Inflammatory macrophage (primary cell): ENCODE measurements at regions not wholly inside any gene's neighbourhood (a gene's known extent, or its start where the extent isn't known, plus 50 kb on each side); places are given as distances from the start of the nearest gene placed in this dataset.
"Not testable (repeated sequence)": the region's sequence is repeated elsewhere in the genome, so short reads cannot be mapped to it uniquely, and the experiment has no call there.

Experiments
- DNase-seq, 2 donors: peaks; one replicate each; pipeline ENCODE4 v3.0.0-alpha.2; 2020 to 2022

DNA sequence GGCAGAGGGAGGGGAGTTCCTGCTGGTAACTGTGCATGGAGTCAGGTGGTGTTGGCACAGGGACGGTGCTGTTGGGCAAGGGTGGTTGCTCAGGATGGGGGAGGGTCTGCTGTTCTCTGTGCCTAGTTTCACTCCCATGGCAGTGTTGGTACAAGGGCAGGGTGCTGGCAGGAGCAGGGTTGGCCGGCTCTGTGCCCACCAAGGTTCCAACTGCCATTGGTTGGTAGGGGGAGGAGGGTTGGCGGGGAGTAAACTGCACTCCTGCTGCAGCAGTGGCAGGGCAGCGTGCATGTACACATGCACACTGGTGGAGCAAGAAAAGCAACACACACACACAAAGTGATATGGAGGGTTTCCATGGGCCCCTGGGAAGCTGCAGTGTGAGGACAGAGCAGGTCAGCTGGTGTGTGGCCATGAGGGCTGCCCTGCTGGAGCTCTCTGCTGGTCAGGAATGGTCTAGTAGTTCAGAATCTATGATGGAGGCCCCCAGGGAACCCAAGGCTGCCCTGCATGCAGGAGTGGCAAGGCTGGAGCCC, 269.9 kb upstream of the MGAT4C start:
- no peak for DNase-seq

DNA sequence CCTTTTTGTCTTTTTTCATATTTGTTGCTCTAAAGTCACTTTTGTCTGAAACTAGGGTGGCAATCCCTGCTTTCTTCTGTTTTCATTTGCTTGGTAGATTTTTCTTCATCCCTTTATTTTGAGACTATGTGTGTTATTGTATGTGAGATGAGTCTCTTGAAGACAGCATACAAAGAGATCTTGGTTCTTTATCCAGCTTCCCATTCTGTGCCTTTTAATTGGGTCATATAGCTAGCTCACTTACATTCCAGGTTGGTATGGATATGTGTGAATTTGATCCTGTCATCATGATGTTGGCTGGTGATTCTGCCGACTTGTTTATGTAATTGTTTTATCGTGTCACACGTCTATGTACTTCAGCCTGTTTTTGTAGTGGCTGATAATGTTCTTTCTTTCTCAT, 267.7 kb upstream of the MGAT4C start:
- no peak for DNase-seq

DNA sequence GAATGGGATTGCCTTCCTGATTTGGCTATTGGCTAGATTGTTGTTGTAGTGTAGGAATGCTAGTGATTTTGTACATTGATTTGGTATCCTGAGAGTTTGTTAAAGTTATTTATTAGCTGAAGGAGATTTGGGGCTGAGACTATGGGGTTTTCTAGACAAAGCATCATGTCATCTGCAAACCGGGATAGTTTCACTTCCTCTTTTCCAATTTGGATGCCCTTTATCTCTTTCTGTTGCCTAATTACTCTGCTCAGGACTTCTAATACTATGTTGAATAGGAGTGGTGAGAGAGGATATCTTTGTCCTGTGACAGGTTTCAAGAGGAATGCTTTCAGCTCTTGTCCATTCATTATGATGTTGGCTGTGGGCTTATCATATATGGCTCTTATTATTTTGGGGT, 265.7 kb upstream of the MGAT4C start:
- DNase-seq = no peak

DNA sequence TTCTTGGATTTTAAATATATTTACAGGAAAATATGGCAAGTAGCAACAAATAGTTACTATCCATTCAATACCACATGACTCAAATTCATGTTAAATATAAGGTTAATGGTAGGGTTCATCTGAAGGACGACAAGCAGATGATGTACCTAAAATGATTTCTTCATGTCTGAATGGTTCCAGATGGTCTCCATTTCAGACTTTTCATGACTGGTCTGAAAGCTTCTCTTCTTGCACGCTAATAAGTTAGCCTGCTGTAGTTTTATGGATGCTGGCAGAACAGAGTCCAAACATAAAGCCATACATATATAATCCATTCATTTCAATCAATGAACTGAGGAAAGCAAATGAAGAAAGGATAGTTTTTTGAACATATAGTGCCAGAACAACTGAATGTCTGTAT, 257.0 kb upstream of the MGAT4C start:
- no peak for DNase-seq

DNA sequence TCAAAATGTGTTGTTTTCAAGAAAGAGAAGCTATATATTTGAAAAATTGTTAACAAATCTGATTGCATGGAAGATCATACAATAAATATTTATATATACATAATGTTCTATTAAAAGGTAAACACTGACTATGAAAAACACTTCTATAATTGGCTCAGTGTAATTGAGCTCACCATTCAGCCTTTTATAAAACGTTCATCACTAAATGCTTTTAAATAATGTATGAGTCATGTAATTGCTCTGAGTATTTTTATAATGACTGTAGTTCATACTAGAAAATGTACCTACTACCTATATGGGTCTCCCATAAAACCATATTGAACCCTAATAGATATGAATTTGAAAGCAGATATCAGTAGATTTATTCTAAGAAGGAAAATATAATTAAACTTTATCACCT, 240.4 kb upstream of the MGAT4C start:
- no peak for DNase-seq

DNA sequence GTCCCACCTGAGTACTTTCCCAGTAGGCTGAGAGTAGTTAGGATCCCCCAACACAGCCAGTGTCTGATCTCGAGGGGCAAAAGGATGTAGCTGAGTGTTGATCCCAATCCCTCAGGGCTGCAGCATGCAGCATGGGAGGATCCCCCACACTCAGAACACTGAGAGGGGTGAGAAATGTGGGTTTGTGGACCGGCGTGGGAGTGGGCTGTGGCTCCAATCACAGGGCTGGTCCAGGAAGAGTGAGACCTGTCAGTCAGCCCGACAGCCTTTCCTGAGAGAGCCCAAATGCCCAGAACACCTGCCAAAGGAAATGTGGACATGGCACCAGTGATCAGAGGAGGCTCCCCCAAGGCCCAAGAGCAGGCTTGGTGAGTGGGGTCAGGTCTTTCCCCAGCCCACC, 228.3 kb upstream of the MGAT4C start:
- DNase-seq = no peak

DNA sequence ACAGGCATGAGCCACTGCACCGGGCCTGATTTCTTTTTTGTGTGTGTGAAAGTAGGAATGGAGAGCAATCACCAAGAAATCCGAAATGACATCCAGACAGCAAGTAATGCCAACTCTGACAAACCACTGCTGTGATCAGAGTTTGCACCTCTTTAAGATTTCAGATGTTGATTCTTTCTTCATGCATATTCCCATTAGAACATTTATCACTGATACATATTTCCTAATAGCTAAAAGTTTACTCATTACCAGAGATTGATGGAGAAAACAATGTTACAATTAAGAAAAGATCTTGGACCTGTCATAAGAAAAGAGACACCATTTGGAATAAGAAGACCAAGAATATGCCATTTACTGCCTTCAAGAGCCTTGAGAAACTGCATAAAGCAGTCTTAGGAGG, 217.0 kb upstream of the MGAT4C start:
- no peak for DNase-seq

DNA sequence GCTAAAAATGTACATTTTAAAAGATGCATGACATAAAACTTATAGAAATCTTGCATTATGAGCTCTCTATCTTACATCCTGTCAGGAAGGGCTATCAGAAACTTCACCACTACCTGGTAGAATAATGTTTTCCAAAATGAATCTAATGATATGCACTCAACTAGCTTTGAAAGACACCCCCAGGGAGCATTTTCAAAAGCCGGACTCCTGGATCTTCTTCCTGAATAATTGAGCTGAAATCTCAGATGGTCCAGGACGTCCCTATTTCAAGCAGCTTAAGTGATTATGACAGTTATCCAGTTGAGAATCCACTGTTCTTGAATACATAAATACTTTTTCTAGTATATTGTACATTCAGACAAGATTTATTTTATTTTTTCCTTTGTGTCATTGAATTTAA, 200.6 kb upstream of the MGAT4C start:
- no peak for DNase-seq

DNA sequence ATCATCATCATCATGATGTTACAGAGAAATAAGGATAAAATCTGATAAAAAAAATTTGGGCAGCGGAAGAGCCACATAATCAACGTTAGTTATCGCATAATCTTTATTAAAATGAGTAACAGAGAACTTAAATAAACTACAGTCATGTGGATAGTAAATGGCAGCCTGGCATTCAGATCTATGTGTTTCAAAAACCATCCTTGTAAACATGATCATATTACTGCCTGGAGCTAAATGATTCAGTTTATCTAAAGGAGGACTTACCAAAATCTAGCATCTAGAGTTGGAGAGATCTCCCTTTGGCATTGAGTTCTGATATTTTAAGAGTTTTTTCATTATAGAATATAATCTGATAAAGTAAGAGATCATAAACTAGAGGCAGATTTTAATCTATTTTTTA, 200.1 kb upstream of the MGAT4C start:
- DNase-seq = no peak

DNA sequence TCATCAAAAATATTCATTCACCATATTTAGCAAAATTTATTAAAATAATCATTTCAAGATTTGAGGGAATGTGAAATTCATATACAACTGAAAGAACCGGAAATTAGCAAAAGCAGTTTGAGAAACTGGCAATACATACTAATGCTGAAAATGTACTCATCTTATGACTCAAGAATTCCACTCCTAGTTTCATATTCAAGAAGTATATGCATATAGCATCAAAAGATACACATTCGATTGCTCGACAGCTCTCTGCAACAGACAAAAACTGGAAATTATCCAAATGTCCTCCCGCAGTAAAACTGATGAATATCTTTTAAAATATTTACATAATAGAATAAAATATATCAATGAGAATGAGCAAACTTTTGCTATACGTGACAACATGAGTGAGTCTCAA, 189.2 kb upstream of the MGAT4C start:
- DNase-seq = no peak

DNA sequence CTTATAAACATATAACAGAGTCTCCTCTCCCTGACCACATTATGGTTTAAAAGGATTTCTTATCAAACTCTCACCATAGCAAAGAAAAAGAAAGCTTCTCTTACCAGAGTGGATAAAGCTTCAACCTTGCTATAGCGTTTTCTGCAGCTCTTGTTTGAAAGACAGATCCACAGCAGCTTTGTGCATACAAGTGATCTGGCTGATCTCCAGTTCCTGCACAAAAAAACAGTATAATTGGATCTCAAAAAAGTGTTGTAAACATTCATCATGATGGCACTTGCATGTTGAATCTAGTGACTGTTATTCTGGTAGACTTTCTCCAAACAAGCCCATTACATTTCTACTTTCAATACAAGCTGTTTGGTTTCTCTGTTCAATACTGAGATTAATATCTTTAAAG, 178.9 kb upstream of the MGAT4C start:
- DNase-seq = no peak

DNA sequence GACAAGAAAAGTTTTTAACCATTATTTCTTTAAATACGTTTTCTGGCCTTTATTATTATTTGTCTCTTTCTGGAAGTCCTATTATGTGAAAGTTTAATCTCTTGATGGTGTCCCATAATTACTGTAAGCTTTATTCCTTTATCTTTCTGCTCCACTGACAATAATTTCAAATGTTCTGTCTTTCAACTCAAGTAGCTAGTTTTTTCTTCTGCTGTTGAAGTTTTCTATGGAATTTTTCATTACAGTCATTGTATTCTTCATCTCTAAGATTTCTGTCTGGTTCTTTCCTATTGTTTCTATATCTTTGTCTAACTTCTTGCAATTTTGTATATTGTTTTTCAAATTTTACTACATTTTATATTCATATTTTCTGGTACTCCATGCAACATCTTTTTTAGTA, 173.6 kb upstream of the MGAT4C start:
- no peak for DNase-seq

DNA sequence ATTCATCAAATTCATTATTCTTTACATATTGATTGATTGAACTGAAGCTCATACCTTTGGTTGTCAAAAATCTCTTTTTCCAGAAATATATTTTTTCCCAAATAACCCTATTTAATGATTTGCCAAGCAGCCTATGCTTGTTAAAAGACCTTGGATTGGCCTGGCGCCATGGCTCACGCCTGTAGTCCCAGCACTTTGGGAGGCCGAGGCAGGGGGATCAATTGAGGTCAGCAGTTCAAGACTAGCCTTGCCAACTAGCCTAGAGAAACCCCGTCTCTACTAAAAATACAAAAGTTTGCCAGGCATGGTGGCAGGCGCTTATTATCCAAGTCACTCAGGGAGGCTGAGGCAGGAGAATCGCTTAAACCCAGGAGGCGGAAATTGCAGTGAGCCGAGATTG, 165.1 kb upstream of the MGAT4C start:
- DNase-seq = no peak

DNA sequence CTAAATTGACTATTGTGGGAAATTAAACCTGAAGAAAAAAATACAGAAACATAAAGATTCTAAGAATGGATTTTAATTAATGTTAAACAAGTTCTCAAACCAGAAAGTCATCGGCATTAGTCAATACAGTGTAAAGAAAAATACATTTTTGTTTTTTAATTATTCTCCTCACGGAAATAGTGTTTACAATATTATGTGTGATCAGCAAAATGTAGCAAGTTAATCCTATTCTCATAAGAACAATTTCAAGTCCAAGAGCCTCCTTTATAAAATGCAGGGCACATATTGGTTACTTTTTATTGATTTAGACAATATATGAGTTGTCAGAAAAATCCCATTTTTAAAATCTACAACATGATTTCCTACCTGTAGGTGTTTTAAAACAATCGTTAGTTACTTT, 158.0 kb upstream of the MGAT4C start:
- no peak for DNase-seq

DNA sequence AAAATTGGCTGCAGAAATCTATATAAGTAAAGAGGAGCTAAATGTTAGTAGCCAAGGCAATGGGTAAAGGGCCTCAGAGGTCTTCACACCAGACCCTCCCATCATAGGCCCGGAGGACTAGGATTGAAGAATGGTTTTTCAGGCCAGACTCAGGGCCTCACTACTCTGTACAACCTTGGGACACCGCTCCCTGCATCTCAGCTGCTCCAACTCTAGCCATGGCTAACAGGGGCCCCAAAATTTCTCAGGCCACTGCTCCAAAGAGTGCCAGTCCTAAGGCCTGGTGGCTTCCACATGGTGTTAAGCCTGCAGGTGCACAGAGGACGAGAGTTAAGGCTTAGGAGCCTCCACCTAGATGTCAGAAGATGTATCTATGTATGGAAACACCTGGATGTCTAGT, 155.5 kb upstream of the MGAT4C start:
- DNase-seq = no peak

DNA sequence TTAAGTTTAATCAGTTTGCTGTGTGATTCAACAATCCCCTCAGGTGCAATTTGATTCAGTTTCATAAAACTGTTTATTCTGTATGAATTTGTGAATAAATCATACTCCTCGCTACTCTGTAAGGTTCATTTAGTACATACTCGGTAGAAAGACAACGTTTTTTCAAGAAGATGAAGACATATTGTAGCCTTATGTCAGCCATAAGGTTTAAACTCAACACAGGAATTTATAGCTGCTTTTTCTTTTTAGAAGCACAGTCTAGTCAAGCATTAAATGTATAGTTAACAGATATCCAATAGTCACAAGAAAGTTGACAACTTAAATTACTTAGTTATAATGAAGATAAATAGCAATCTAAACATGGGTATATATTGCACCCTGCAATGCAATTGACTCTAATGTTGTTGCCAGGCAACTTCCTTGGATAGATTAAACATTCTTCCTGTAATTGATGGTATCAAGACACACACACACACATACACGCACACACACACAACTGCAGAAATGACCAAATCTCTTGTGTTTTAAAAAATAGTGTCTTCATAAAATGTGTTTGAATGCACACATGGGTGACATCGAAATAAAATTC, 151.5 kb upstream of the MGAT4C start:
- no peak for DNase-seq

DNA sequence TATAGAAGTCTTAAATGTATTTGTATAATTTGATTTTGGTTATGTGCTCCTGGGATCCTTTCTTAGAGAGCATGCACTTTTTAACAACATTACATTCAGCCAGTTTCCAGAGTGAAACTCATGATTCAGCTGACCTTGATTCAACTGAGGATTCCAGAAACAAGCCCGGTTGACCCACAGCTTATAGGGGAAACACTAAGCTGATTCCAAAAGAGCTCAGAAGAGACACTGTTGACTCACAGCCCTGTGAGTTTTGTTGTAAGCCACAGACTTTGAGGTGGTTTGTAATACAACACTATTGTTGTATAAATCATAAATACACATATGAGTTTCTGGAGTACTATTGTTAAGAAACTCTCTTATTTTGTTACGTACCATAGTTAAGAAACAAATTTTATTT, 133.8 kb upstream of the MGAT4C start:
- DNase-seq = no peak

DNA sequence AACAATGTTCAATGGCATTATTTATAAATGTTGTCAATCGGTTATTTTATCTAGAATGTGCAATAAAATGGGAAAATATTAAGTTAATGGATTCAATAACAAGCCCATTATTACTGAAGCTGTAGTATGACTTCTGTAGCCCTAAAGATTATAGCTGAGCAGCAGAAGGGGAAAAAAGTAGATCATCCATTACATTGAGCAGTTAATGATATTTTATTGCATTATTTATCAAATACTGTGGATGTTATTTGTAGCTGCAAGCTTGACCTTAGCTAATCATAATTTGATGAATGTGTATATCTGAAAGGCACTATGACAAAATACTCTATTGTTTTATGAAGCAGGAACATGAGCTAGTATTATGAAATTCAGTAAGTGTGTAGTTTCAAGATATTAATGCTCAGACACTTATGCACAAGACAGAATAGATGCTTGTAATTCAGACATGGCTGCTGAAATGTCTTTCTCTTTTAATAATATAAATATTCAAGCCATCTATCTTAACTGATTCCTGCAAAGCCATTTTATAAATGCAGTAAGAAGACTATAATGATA, 131.5 kb upstream of the MGAT4C start:
- no peak for DNase-seq

DNA sequence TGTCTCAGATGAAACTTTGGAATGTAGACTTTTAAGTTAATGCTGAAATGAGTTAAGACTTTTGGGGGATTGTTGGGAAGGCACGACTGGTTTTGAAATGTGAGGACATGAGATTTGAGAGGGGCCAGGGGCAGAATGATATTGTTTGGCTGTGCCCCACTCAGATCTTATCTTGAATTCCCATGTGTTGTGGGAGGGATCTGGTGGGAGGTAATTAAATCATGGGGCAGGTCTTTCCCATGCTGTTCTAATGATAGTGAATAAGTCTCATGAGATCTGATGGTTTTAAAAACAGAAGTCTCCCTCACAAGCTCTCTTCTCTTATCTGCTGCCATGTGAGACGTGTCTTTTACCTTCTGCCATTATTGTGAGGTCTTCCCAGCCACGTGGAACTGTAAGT, 127.6 kb upstream of the MGAT4C start:
- DNase-seq = not testable (repeated sequence)

DNA sequence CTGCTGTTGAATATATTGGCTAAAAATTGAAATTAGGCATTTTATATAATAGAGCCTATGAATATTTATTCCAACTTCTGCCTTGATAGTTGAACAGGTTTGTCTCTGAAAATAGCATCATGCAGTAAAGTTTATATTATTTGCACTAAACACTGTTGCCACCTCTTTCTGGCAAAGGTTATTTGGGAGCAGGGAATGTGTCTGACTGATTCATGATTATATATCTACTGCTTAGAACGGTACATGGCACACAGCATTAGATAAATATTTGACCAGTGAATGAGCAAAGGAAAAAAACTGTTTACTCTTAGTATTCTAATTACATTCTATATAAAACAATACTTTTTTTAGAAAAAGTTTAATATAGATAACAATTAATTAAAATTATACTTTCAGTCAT, 123.1 kb upstream of the MGAT4C start:
- DNase-seq = no peak

DNA sequence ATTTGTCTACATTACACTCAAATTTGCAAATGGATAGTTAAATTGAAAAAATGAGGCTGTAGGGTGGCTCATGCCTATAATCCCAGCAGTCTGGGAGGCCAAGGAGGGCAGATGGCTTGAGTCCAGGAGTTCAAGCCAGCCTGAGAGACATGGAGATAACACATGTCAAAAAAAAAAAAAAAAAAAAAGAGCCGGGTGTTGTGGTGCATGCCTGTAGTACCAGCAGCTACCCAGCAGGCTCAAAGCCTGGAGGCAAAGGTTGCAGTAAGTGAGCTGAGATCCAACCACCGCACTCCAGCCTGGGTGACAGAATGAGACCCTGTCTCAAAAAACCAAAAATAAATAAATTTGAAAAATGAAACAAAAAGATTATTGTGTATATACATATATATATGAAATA, 119.9 kb upstream of the MGAT4C start:
- DNase-seq = no peak

DNA sequence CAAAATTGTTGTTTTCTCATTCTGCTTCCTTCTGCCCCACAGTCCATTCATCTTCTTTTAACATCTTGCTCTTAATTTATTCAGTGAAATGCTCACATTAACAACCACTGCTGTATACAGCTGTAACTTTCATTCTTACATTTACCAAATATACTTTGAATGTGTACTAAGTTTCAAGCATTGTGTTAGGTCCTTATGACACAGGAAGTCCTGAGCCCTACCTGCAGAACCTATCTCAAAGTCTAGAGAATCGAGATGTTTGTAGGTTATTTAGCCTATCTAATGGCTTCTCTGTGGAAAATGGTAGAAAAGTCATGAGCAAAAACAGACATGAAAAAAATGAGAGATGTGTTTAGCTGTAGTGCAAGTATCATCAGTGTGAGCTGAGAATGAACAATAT, 117.6 kb upstream of the MGAT4C start:
- no peak for DNase-seq

DNA sequence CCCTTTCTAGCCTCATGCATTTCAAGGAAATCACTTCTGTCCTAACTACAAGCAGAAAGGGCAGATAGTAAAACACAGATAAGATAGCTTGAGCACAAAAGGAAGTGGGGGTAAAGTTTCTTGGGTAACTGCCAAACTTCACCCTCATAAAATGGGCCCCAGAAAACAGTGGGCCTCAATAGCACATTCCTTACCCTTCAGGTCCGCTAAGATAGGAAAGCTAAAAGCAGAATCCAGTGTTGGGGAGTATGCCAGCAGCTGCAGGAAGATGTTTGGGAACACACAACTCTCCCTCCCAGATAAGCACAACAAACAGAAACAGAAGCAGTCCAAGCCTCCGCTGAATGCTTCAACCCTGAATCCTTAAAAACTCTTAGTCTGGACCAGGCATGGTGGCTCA, 110.9 kb upstream of the MGAT4C start:
- DNase-seq = no peak

DNA sequence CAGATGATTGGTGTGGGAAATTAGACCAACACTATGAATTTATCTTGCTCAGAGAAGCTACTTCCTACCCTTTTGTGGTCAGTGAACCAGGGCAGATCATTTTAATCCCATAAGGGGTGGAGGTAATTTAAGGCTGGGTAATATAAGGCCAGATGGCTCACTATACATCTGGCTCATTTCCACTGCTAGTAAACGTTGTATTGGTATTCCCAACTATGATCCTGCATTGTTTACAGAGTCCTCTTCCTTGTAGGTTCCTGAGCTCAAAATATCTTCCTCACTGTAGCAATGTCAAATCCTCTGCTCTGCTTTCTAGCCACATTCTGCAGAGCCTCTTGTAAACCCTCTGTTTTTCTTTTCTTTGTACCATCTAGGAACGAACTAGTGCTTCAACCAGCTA, 93.0 kb upstream of the MGAT4C start:
- no peak for DNase-seq

DNA sequence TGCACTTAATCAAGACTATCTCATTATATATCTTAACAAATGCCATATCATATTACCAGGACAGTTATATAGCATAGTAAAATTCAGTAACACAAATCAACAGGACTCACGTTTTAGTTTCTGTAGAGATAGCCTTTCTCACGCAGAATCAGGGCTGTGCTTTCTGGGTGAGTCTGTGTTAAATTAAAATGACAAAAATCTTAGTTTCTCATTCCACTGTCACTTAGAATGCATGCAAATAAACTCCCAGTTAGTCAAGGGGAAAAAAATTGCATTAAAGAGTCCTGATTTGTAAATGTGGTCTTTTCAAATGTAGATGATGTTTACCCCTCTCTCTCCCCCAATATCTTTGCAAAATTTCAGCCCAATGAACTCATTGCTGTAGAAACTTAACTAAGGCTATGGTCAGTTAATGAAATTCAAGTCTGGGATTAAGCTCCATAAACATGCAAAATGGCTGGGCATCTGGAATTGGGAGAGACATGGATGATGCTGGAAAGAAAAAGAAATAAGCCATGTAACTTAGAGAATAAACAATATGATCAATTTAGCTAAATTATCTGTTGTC, 77.8 kb upstream of the MGAT4C start:
- no peak for DNase-seq
